ENCODE measurements at regions not wholly inside any gene's neighbourhood (a gene's known extent, or its start where the extent isn't known, plus 50 kb on each side); places are given as distances from the start of the nearest gene placed in this dataset.

- no peak for DNase-seq (ENCODE audit: low read depth, low spot score)
- ChIA-PET POLR2A (no interaction called here), CTCF (interaction anchor here (1.3 kb wide), 1 partner anchor 11 kb away, joined by 4 read pairs; no protein-coding TSS in a partner anchor)
- TF ChIP-seq CTCF (IDR thresholded peaks at IDR 0.05; ENCODE audit: insufficient read depth, low read length, missing control alignments), result no peak
- H3K4me3 ChIP-seq (ENCODE audit: low read depth, low read length), result no peak overlapping the region
Measured at GRCh38 chr13:44664308-44664707, 88.2 kb upstream of the TSC22D1 start.

GRCh38 chr13:44662515-44662914, 86.4 kb upstream of the TSC22D1 start:
- TF ChIP-seq CTCF (IDR thresholded peaks at IDR 0.05; ENCODE audit: insufficient read depth, low read length, missing control alignments), result no peak
- no peak for DNase-seq (ENCODE audit: low read depth, low spot score)
- no peak overlapping the region for H3K4me3 ChIP-seq (ENCODE audit: low read depth, low read length)
- ChIA-PET POLR2A (no interaction called here), CTCF (no interaction called here)

- TF ChIP-seq CTCF (IDR thresholded peaks at IDR 0.05; ENCODE audit: insufficient read depth, low read length, missing control alignments), result no peak
- ChIA-PET CTCF (no interaction called here), POLR2A (no interaction called here)
- DNase-seq (ENCODE audit: low read depth, low spot score), result no peak
- no peak overlapping the region for H3K4me3 ChIP-seq (ENCODE audit: low read depth, low read length)
Measured at GRCh38 chr13:44661936-44662335, 85.8 kb upstream of the TSC22D1 start.

- H3K4me3 ChIP-seq (ENCODE audit: low read depth, low read length), result no peak overlapping the region
- ChIA-PET CTCF (interaction anchor here (1.3 to 1.5 kb wide), 2 partner anchors 13 to 54 kb away, joined by 3 to 4 read pairs; no protein-coding TSS in a partner anchor), POLR2A (interaction anchor here (0.5 kb wide), 1 partner anchor 55 kb away, joined by 4 read pairs; no protein-coding TSS in a partner anchor)
- no peak for DNase-seq (ENCODE audit: low read depth, low spot score)
- TF ChIP-seq CTCF (IDR thresholded peaks at IDR 0.05; ENCODE audit: insufficient read depth, low read length, missing control alignments), result no peak
Measured at GRCh38 chr13:44660050-44660449, 83.9 kb upstream of the TSC22D1 start.

GRCh38 chr13:44652962-44653660, 77.0 kb upstream of the TSC22D1 start:
- CTCF ChIA-PET, result interaction anchor here (0.9 kb wide), 1 partner anchor 11 kb away, joined by 4 read pairs; no protein-coding TSS in a partner anchor
- TF ChIP-seq CTCF (IDR thresholded peaks at IDR 0.05; ENCODE audit: insufficient read depth, low read length, missing control alignments), result no peak
- POLR2A ChIA-PET, result interaction anchor here (0.6 kb wide), 1 partner anchor 19 kb away, joined by 3 read pairs; no protein-coding TSS in a partner anchor

GRCh38 chr13:44652168-44652567, 76.0 kb upstream of the TSC22D1 start:
- ChIA-PET POLR2A (no interaction called here), CTCF (interaction anchor here (0.8 kb wide), 1 partner anchor 17 kb away, joined by 3 read pairs; no protein-coding TSS in a partner anchor)
- no peak for DNase-seq (ENCODE audit: low read depth, low spot score)
- TF ChIP-seq CTCF (IDR thresholded peaks at IDR 0.05; ENCODE audit: insufficient read depth, low read length, missing control alignments), result no peak
- no peak overlapping the region for H3K4me3 ChIP-seq (ENCODE audit: low read depth, low read length)

More at GRCh38 chr13:44652962-44653660, 77.0 kb upstream of the TSC22D1 start:
- DNase-seq (ENCODE audit: low read depth, low spot score), result no peak
- no peak overlapping the region for H3K4me3 ChIP-seq (ENCODE audit: low read depth, low read length)
